ENCODE measurements at regions not wholly inside any gene's neighbourhood (a gene's known extent, or its start where the extent isn't known, plus 50 kb on each side); places are given as distances from the start of the nearest gene placed in this dataset.

GRCh38 chr3:132196113-132196512 lies 121.1 kb upstream of the ACP3 start:
- DNase-seq = no peak

- no peak for DNase-seq
Observed at GRCh38 chr3:132198516-132198915, 118.7 kb upstream of the ACP3 start.

GRCh38 chr3:132199451-132199850 lies 117.8 kb upstream of the ACP3 start:
- DNase-seq = no peak

- DNase-seq = no peak
Observed at GRCh38 chr3:132202586-132202985, 114.6 kb upstream of the ACP3 start.

- no peak for DNase-seq
Observed at GRCh38 chr3:132203889-132204596, 113.2 kb upstream of the ACP3 start.

GRCh38 chr3:132205609-132206008 lies 111.6 kb upstream of the ACP3 start:
- DNase-seq = no peak

- DNase-seq = no peak
Observed at GRCh38 chr3:132209855-132210254, 107.4 kb upstream of the ACP3 start.

- DNase-seq = no peak
Observed at GRCh38 chr3:132210476-132211346, 106.5 kb upstream of the ACP3 start.

- DNase-seq = no peak
Observed at GRCh38 chr3:132211896-132212295, 105.3 kb upstream of the ACP3 start.

- no peak for DNase-seq
Observed at GRCh38 chr3:132218817-132219755, 98.1 kb upstream of the ACP3 start.

GRCh38 chr3:132220986-132221385 lies 96.2 kb upstream of the ACP3 start:
- no peak for DNase-seq

- DNase-seq = no peak
Observed at GRCh38 chr3:132222868-132223538, 94.2 kb upstream of the ACP3 start.

GRCh38 chr3:132225664-132226063 lies 91.5 kb upstream of the ACP3 start:
- no peak for DNase-seq

- no peak for DNase-seq
Observed at GRCh38 chr3:132228923-132229322, 88.3 kb upstream of the ACP3 start.

- no peak for DNase-seq
Observed at GRCh38 chr3:132229641-132230040, 87.6 kb upstream of the ACP3 start.

GRCh38 chr3:132230156-132231000 lies 86.8 kb upstream of the ACP3 start:
- no peak for DNase-seq

GRCh38 chr3:132231633-132232032 lies 85.6 kb upstream of the ACP3 start:
- DNase-seq = no peak

GRCh38 chr3:132232231-132232792 lies 84.9 kb upstream of the ACP3 start:
- no peak for DNase-seq

- DNase-seq = no peak
Observed at GRCh38 chr3:132236701-132237651, 80.2 kb upstream of the ACP3 start.

GRCh38 chr3:132237652-132238032 lies 79.6 kb upstream of the ACP3 start:
- DNase-seq = no peak
